GF-D8 (cell line): ENCODE measurements at regions not wholly inside any gene's neighbourhood (a gene's known extent, or its start where the extent isn't known, plus 50 kb on each side); places are given as distances from the start of the nearest gene placed in this dataset.

Experiments used
- DNase-seq: peaks from one replicate; lab custom pipeline; 2025; lab: John Stamatoyannopoulos, UW

DNA sequence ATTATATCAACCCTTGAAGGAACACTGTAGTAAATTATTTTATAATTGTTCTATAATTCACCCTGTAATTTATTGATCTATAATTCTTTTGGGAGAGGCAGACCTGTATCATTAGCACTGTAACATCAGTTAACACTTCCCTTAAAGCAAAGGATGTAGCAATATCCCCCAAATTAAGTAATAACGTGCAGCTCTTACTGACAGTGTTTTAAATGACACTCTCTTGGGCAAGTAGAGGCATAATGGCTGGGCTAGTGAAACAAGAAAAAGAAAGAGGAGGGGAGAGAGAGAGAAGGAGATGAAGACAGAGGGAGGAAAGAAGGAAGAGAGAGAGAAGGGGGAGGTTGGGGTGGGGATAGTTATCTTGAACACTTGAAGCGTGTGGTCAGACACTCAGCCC, 161.0 kb upstream of the RNF32 start:
- peak; percentile 47 for DNase-seq

DNA sequence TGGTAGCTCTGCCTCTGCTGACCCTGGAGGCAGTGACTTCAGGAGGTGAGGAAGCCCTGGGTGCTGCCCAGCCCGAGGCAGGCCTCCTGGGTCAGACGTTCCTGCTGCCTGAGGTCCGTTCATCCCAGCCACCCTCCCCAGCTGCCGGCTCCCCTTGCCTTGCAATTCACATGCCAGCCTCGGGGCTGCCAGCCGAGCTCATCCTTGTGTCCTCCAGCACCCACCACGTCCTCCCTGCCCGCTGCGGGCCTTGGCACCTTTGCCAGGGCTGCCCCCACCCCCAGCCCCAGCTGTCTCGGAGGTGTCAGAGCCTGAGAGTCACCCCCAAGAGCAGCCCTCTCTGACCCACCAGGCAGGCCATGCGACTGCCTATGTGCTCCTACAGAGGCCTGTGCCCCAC, 162.1 kb upstream of the RNF32 start:
- no peak for DNase-seq

GRCh38 chr7:156475666-156476065, 164.9 kb upstream of the RNF32 start:
- DNase-seq = no peak

- no peak for DNase-seq
Observed at GRCh38 chr7:156475179-156475578, 165.4 kb upstream of the RNF32 start.

GRCh38 chr7:156474241-156474743, 166.3 kb upstream of the RNF32 start:
- DNase-seq = no peak

GRCh38 chr7:156473476-156474240, 166.9 kb upstream of the RNF32 start:
- DNase-seq = no peak

DNA sequence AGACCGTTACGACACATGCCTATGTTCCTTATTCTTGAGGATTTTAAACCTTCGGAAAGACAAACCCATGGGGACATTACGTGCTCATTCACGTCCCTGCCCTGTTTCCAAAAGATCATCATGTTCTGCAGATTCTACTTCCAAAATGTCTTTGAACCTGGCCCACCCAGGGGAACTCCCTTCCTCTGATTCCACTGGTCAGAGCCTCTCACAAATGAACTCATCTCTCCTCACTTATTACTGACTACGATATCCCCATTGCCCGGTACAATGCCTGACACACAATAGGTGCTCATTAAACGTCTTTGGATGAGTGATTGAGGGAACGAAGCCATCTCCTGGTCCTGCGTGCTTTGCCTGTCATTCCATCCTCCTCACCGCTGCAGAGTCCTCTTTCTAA, 168.3 kb upstream of the RNF32 start:
- no peak for DNase-seq

- DNase-seq = no peak
Observed at GRCh38 chr7:156470399-156471320, 169.9 kb upstream of the RNF32 start.

DNA sequence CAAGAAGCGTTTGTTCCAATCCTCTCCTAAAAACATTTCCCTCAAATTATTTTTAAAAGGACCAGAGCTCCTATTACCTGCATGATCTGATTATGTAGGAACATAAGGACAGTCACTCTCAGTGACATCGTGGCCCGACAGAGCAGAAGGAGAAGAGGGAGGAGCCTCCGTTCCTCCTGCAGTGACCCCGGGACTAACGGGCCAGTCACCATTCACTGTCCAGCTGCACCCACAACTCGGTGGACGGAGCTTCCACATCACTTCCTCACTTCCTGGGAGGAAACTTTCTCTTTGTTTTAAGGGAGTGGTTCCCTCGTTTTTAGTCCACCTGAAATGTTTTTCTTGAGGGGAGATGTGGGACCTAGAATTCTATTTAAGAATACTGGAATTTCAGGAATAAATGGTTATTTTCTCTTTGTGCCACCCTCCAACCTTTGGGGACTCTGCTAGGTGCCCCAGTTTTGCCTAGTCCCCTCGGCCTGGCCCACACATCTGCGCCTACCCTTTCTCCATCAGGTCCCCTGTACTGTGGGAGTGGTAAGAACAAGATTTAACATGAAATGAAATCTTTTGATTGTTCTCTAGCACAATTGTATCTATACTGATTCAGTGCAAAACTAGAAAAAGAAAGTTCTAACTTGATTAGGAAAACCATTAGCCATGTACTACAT, 173.5 kb upstream of the RNF32 start:
- DNase-seq = no peak

GRCh38 chr7:156466272-156466671, 174.3 kb upstream of the RNF32 start:
- DNase-seq = no peak

DNA sequence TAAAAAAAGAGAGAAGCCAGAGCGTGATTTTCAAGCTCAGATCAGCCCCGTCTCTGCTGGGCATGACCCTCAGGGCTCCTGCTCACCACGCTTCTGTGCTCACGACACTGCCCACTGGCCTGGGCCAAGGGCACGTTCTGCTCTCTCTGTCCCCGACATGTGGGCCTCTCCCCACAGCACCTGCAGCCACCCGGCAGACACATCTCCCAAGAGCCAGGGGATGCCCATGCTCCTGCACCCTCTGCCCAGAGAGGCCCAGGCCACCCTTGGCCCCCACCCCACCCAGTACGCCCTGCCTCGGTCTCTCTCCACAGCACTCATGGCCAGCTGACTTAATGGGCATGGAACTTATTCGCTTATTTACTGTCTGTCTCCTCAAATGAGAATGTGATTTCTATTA, 175.4 kb upstream of the RNF32 start:
- no peak for DNase-seq

GRCh38 chr7:156464339-156464738, 176.2 kb upstream of the RNF32 start:
- no peak for DNase-seq

GRCh38 chr7:156463280-156463679, 177.3 kb upstream of the RNF32 start:
- no peak for DNase-seq

DNA sequence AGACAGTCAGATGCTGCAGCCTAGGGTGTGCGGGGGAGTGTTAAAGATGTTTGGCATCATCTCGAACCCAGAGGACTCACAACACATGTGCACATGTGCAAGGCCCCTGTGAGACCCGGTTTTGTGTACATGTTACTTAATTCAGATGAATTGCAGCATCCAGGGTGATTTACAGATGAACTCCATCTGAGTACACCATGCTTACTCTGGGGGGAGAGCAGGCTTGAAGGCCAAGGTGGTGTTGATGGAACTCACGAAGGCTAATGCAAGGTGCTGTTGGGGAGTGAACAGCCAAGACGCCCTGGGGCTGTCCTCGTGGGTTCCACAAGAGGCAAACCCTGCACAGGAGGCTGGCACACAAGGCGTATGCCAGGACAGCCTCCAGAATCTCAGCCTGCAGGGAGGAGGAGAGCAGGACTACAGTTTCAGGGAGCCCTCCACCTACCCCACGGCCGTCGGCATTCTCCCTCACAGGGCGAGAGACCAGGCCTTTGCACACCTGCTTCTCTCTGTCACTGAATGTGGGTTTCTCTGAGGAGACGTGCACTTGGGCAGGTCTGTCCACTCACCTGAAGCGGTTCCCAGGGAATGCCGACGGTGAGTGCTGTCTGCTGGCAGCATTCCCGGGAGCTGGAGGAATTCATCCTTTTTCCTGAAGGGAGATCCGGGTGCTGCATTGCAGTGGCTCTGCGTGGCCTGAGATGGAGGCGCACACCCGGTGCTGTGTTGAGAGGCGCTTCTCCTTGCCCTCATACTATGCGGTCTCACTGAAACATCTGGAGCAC, 178.5 kb upstream of the RNF32 start:
- DNase-seq = no peak

DNA sequence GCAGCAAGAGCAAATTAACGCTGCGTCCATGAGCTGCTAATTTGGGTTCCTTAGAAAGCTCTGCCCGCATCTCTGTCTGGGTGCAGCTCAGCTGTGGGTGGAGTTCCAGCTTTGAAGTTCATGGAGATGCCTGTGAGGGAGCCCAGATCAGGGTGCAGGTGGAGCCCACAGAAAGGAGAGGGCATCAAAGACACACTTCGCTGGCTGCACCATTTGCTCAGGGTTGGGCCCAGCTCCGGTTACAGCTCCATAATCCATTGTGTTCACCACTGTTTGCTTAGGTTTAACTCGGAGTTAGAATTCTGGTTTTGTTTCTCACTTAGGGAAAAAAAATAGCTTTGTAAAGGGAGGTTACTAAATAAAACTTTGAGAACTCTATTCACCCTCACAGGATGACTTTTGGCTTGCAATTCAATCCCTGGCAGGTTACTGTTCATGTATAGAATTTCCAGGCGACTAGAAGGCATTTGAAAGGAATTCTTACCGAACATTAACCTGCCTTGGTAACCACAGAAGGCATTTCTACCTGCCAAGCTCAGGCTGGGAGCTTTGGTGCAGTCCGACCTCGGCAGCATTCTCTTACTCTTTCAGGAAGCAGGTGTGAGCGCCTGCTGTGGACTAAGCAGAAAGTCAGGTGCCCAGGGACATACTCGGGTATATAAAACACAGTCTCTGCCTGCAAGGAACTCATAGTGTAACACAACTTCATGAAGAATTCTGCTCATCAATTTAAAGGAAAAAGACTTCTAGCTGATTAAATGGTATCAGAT, 179.5 kb upstream of the RNF32 start:
- no peak for DNase-seq

DNA sequence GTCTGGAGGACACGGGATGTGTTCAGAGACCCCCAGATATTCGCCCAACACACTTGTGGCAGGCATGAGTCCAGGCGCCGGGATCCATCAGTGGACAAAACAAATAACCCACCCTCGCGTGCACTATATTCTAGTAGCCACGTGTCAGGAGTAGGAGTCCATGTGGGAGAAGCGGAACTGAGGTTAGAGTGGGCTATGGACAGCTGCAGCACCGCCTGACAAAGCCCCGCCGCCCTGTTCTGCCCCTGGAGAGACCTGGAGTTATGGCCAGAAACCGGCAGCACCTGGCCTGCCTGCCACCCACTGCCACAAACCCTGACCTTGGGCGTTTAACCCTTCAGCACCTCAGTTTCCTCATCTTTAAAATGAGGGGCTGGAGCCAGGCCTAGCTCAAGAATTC, 181.0 kb upstream of the RNF32 start:
- DNase-seq = no peak

GRCh38 chr7:156459067-156459466, 181.5 kb upstream of the RNF32 start:
- no peak for DNase-seq

- DNase-seq = no peak
Observed at GRCh38 chr7:156458011-156458410, 182.6 kb upstream of the RNF32 start.

GRCh38 chr7:156456503-156457115, 184.0 kb upstream of the RNF32 start:
- DNase-seq = no peak

GRCh38 chr7:156456032-156456431, 184.5 kb upstream of the RNF32 start:
- DNase-seq = no peak
